ENCODE measurements at regions not wholly inside any gene's neighbourhood (a gene's known extent, or its start where the extent isn't known, plus 50 kb on each side); places are given as distances from the start of the nearest gene placed in this dataset.

DNA sequence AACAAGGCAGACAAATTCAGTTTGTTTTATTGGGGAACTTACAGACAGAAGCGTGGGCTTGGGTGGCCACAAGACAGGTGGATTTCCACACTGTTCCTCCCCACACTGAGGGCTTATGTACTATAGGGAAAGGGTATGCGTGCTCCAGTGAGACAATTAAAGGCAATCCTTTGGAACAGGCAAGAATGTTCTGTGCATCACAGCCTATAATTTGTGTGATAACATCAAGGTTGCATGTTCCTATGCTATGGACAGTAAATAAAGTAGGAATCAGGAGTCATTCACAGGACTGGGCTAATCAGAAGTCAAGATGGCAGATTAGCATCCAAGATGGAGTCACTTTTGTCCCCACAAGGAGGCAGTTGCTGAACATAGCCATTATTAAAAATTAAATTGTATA lies 84.6 kb upstream of the TRIM2 start:
- POLR2A ChIA-PET: no interaction called here
- no peak for TF ChIP-seq CTCF (IDR thresholded peaks at IDR 0.05; ENCODE audit: control extremely low read depth, extremely low read depth, low read depth, missing control alignments)
- no peak for DNase-seq (ENCODE audit: extremely low spot score)
- CTCF ChIA-PET: interaction anchor here (1.6 to 2.0 kb wide), 2 partner anchors 8 kb away, joined by 4 to 9 read pairs; no protein-coding TSS in a partner anchor

DNA sequence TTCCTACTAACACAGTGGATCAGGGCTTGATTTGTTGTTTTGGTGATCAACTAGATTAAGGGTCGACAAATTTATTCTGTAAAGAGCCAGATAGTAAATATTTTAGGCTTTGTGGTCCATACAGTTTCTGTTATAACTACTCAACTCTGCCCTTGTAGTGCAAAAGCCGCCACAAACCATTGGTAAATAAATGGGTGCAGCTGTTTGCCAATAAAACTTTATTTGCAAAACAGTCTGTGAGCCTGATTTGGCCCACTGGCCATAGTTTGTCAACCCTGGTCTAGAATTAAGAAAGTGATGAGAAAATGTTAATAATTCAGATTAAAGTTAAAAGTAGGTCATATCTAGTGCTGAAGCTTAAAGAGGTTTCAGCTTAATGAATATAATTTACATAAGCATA lies 84.0 kb upstream of the TRIM2 start:
- ChIA-PET CTCF (interaction anchor here (0.9 to 1.6 kb wide), 4 partner anchors 8 to 35 kb away, joined by 3 to 4 read pairs (median 3); no protein-coding TSS in a partner anchor), POLR2A (no interaction called here)
- DNase-seq (ENCODE audit: extremely low spot score): no peak
- TF ChIP-seq CTCF (IDR thresholded peaks at IDR 0.05; ENCODE audit: control extremely low read depth, extremely low read depth, low read depth, missing control alignments): no peak

GRCh38 chr4:153122855-153123254 lies 81.4 kb upstream of the TRIM2 start:
- no peak for DNase-seq (ENCODE audit: extremely low spot score)
- ChIA-PET POLR2A (no interaction called here), CTCF (interaction anchor here (1.1 kb wide), 1 partner anchor 39 kb away, joined by 3 read pairs; no protein-coding TSS in a partner anchor)
- no peak for TF ChIP-seq CTCF (IDR thresholded peaks at IDR 0.05; ENCODE audit: control extremely low read depth, extremely low read depth, low read depth, missing control alignments)

DNA sequence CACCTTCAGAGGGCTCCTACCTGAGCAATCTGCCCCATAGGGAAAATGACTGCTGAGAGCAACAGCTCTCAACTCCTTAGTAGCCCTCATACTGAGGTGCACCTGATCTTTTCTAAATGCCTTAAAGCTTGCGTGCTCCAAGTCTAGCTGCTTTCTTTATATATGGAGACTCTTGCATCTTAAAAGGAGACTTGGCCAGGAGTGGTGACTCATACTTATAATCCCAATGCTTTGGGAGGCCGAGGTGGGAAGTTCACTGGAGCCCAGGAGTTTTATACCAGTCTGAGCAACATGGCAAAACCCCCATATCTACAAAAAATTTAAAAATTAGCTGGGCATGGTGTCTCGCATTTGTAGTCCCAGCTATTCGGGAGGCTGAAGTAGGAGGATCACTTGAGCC lies 78.1 kb upstream of the TRIM2 start:
- ChIA-PET POLR2A (no interaction called here), CTCF (interaction anchor here (0.8 to 4.3 kb wide), 14 partner anchors 7 to 624 kb away, joined by 3 to 71 read pairs (median 8); no protein-coding TSS in a partner anchor)
- no peak for TF ChIP-seq CTCF (IDR thresholded peaks at IDR 0.05; ENCODE audit: control extremely low read depth, extremely low read depth, low read depth, missing control alignments)
- no peak for DNase-seq (ENCODE audit: extremely low spot score)

DNA sequence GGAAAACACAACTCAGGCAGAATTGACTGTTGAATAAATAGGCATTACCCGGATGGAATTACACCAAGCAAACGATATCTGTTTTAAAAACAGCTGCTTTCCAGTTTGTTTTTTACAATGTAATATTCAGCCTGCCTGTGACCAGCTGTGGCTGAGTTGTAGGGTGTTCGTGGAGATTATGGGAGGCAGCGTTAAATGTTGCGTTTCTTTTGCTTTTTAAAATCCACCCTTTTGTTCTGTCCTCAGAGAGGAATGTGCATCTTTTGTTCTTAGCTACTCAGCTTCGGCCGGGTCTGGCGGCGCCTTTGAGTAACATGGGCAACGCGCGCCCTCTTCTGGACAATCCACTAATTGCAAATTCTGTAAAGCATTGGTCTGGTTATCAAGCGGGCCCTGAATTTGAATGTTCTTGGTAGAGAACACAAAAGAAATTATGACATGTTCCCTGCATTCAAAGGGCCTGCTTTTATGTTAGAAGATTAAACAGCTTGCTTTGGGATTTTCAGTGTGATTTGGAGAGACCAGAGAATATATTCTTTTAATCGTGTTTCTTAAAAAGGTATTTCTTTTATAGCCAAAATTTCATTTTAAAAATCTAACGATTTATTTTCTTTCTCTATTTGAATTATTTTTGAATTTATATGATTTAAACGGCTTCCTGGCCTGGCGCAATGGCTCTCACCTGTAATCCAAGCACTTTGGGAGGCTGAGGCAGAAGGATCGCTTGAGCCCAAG lies 76.3 kb upstream of the TRIM2 start:
- peak; percentile 74 for DNase-seq (ENCODE audit: extremely low spot score)
- ChIA-PET POLR2A (interaction anchor here (0.6 kb wide), 1 partner anchor 560 kb away, joined by 3 read pairs; no protein-coding TSS in a partner anchor), CTCF (interaction anchor here (0.7 to 4.3 kb wide), 44 partner anchors 9 to 918 kb away, joined by 3 to 71 read pairs (median 4); partner anchors contain the start of genes FHDC1 and TRIM2)
- peak; percentile 83 for TF ChIP-seq CTCF (IDR thresholded peaks at IDR 0.05; ENCODE audit: control extremely low read depth, extremely low read depth, low read depth, missing control alignments)

DNA sequence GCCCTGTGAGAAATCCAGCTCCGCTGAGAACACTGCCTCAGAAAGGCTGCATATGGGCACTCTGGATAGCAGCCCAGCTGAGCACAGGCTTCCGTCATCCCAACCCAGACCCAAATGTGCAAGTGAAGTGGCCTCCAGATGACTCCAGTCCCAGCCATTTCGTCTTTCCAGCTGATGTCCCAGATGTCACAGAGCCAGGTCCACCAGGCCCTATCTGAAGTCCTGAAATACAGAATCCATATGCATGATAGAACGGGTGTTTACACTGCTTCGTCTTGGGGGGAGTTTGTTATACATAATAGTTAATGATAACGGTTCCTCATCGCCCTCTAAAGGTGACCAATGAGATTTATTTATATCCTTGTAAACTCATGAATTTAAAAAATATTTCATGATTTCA lies 72.6 kb upstream of the TRIM2 start:
- ChIA-PET CTCF (interaction anchor here (1.3 to 1.9 kb wide), 2 partner anchors 48 to 285 kb away, joined by 3 to 4 read pairs; no protein-coding TSS in a partner anchor), POLR2A (no interaction called here)
- DNase-seq (ENCODE audit: extremely low spot score): no peak
- no peak for TF ChIP-seq CTCF (IDR thresholded peaks at IDR 0.05; ENCODE audit: control extremely low read depth, extremely low read depth, low read depth, missing control alignments)

Data from GM10248 (cell line).